Activated naive CD4-positive, alpha-beta T cell treated with anti-CD3 and anti-CD28 coated beads, Interleukin-2, amount 10 ng/mL, durations not matched to agents 7 days and 5 days (primary cell): ENCODE measurements at regions not wholly inside any gene's neighbourhood (a gene's known extent, or its start where the extent isn't known, plus 50 kb on each side); places are given as distances from the start of the nearest gene placed in this dataset.

Experiments used
- CTCF ChIA-PET: fragments of 350-600 bp; sonication (Branson Sonifier 250); formaldehyde crosslinking; loops from one replicate; lab custom pipeline; 2021; ENCODE audit warnings: antibody characterized with exemption; lab: Charles Lee
- DNase-seq: peaks from one replicate; pipeline ENCODE4 v3.0.0-alpha.2; 2020
- H3K27ac Mint-ChIP-seq: one replicate; pipeline ENCODE4 v1.8.0; 2021; ENCODE audit warnings: mild to moderate bottlenecking, moderate library complexity, mixed read lengths
- H3K27me3 Mint-ChIP-seq: one replicate; pipeline ENCODE4 v1.8.0; 2021; ENCODE audit warnings: mild to moderate bottlenecking, mixed read lengths
- H3K36me3 Mint-ChIP-seq: one replicate; pipeline ENCODE4 v1.8.0; 2021; ENCODE audit warnings: mixed read lengths
- H3K4me1 Mint-ChIP-seq: one replicate; pipeline ENCODE4 v1.8.0; 2021; ENCODE audit warnings: mixed read lengths
- H3K4me3 Mint-ChIP-seq: one replicate; pipeline ENCODE4 v1.8.0; 2021; ENCODE audit warnings: mild to moderate bottlenecking, moderate library complexity, mixed read lengths
- H3K9me3 Mint-ChIP-seq: one replicate; pipeline ENCODE4 v1.8.0; 2021; ENCODE audit warnings: mixed read lengths

GRCh38 chr13:74669149-74669548, 534.9 kb upstream of the KLF12 start:
- no peak for DNase-seq
- Mint-ChIP-seq H3K9me3 (no peaks in the 10 kb centered on the region), H3K27me3 (no peaks in the 10 kb centered on the region), H3K36me3 (no peaks in the 10 kb centered on the region), H3K27ac (no peak overlapping the region), H3K4me3 (no peak overlapping the region), H3K4me1 (no peaks in the 10 kb centered on the region)
- CTCF ChIA-PET: no interaction called here

- H3K27ac Mint-ChIP-seq: no peak overlapping the region
- H3K4me3 Mint-ChIP-seq: no peak overlapping the region
These were observed 533.5 kb upstream of the KLF12 start for GRCh38 chr13:74667656-74668203.

GRCh38 chr13:74662905-74663304, 528.7 kb upstream of the KLF12 start:
- CTCF ChIA-PET: no interaction called here
- Mint-ChIP-seq H3K36me3 (no peaks in the 10 kb centered on the region), H3K27me3 (no peaks in the 10 kb centered on the region), H3K27ac (no peak overlapping the region), H3K4me3 (no peak overlapping the region), H3K9me3 (no peaks in the 10 kb centered on the region), H3K4me1 (no peaks in the 10 kb centered on the region)
- no peak for DNase-seq

More at GRCh38 chr13:74667656-74668203, 533.5 kb upstream of the KLF12 start:
- no peaks in the 10 kb centered on the region for H3K9me3 Mint-ChIP-seq
- no peaks in the 10 kb centered on the region for H3K36me3 Mint-ChIP-seq
- no peak for DNase-seq
- H3K27me3 Mint-ChIP-seq: no peaks in the 10 kb centered on the region
- CTCF ChIA-PET: interaction anchor here (0.5 kb wide), 1 partner anchor 1056 kb away, joined by 3 read pairs; no protein-coding TSS in a partner anchor
- no peaks in the 10 kb centered on the region for H3K4me1 Mint-ChIP-seq

DNA sequence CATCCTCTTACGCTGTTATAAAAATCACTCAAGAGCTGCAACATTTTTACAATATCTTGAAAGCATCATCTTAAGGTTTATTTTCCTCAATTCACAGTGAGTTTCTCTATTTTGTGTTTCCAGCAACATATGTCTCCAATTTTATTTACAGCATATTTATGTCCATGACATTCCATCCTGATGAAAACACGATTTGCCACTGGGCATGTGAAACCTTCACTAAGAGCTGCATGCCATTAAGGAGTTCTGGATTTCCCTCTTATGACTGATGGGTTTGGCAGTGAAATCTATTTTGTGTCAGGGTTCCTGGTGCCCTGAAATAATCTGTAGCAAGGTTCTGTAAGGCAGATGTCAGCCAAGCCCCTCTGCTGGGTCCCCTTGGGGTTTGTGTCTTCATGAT, 527.6 kb upstream of the KLF12 start:
- DNase-seq: no peak
- no peaks in the 10 kb centered on the region for H3K9me3 Mint-ChIP-seq
- H3K4me3 Mint-ChIP-seq: no peak overlapping the region
- H3K27me3 Mint-ChIP-seq: no peaks in the 10 kb centered on the region
- H3K27ac Mint-ChIP-seq: no peak overlapping the region
- H3K36me3 Mint-ChIP-seq: no peaks in the 10 kb centered on the region
- H3K4me1 Mint-ChIP-seq: no peaks in the 10 kb centered on the region
- CTCF ChIA-PET: no interaction called here

- H3K4me3 Mint-ChIP-seq: no peak overlapping the region
- no peaks in the 10 kb centered on the region for H3K36me3 Mint-ChIP-seq
- H3K9me3 Mint-ChIP-seq: no peaks in the 10 kb centered on the region
These were observed 523.6 kb upstream of the KLF12 start for GRCh38 chr13:74657765-74658164.

DNA sequence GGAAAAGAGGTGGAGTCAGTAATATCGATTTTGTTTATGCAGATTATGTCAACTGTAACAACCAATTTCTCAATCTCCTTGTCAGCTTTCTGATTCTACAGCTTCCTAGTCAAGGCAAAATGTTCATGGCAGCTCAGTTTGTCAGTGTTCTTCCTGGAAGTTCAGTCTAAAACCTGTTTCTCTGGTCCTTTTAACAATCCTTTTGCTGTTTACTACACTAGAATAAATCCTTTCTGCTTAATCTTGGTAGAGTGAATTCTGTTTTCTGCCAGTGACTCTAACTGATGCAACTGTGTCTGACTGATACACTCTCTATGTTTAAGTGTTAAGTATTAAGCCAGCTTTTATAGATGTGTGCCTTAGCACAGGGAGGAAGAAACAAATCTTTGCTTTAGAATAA, 516.9 kb upstream of the KLF12 start:
- CTCF ChIA-PET: no interaction called here
- H3K9me3 Mint-ChIP-seq: no peaks in the 10 kb centered on the region
- no peak overlapping the region for H3K27ac Mint-ChIP-seq
- H3K27me3 Mint-ChIP-seq: no peaks in the 10 kb centered on the region
- H3K4me3 Mint-ChIP-seq: no peak overlapping the region
- no peak for DNase-seq
- no peaks in the 10 kb centered on the region for H3K36me3 Mint-ChIP-seq
- H3K4me1 Mint-ChIP-seq: no peaks in the 10 kb centered on the region

More at GRCh38 chr13:74657765-74658164, 523.6 kb upstream of the KLF12 start:
- DNase-seq: no peak
- CTCF ChIA-PET: no interaction called here
- Mint-ChIP-seq H3K4me1 (no peaks in the 10 kb centered on the region), H3K27ac (no peak overlapping the region), H3K27me3 (no peaks in the 10 kb centered on the region)

- no peaks in the 10 kb centered on the region for H3K4me1 Mint-ChIP-seq
- no peaks in the 10 kb centered on the region for H3K9me3 Mint-ChIP-seq
- no peak overlapping the region for H3K4me3 Mint-ChIP-seq
- no peaks in the 10 kb centered on the region for H3K27me3 Mint-ChIP-seq
- no peak for DNase-seq
- CTCF ChIA-PET: no interaction called here
- no peaks in the 10 kb centered on the region for H3K36me3 Mint-ChIP-seq
- no peak overlapping the region for H3K27ac Mint-ChIP-seq
These were observed 513.8 kb upstream of the KLF12 start for GRCh38 chr13:74647991-74648390.

GRCh38 chr13:74647211-74647610, 513.0 kb upstream of the KLF12 start:
- Mint-ChIP-seq H3K4me1 (no peaks in the 10 kb centered on the region), H3K36me3 (no peaks in the 10 kb centered on the region), H3K9me3 (no peaks in the 10 kb centered on the region), H3K27me3 (no peaks in the 10 kb centered on the region), H3K4me3 (no peak overlapping the region), H3K27ac (no peak overlapping the region)
- DNase-seq: no peak
- CTCF ChIA-PET: no interaction called here

- H3K9me3 Mint-ChIP-seq: no peaks in the 10 kb centered on the region
- DNase-seq: no peak
- no peaks in the 10 kb centered on the region for H3K36me3 Mint-ChIP-seq
- H3K4me3 Mint-ChIP-seq: no peak overlapping the region
- no peaks in the 10 kb centered on the region for H3K27me3 Mint-ChIP-seq
- H3K4me1 Mint-ChIP-seq: no peaks in the 10 kb centered on the region
- CTCF ChIA-PET: no interaction called here
- H3K27ac Mint-ChIP-seq: no peak overlapping the region
These were observed 511.9 kb upstream of the KLF12 start for GRCh38 chr13:74646091-74646490.

DNA sequence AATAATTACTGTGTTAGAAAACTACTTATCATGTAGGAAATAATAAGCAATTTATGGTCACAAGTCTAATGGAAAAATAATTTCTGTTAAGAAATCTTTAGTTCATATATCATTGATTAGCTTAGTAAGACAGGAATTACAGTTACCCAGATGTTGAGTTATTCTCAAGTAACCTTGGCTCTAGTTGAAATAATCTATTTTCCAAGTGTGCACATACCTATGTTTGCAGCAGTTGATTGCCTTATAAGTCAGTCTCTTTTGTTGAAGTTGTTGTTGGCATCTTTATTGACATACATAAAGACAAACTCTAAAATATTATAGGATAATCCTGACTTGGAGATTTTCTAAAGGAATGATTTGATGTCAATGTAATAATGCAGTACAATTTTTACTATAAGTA, 511.4 kb upstream of the KLF12 start:
- no peaks in the 10 kb centered on the region for H3K9me3 Mint-ChIP-seq
- no peaks in the 10 kb centered on the region for H3K27me3 Mint-ChIP-seq
- H3K27ac Mint-ChIP-seq: no peak overlapping the region
- no peaks in the 10 kb centered on the region for H3K36me3 Mint-ChIP-seq
- CTCF ChIA-PET: no interaction called here
- DNase-seq: no peak
- H3K4me3 Mint-ChIP-seq: no peak overlapping the region
- H3K4me1 Mint-ChIP-seq: no peaks in the 10 kb centered on the region

DNA sequence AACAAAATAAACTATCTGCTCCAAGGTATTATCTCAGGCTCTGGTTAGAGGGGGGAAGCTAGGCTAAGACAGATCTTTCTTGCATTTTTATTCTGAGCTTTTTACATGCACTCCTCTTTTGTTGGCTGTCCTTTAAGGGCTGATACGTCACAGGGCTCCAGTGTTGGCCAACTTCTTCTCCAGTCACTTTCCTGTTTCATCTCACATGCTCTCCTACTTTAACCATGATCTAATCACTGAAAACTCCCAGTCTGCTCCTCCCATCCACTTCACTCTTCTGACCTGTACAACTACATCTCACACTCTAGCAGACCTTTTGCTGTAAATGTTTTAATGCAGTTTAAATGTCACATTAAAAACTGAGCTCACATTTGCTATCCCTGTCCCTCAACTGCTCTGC, 510.0 kb upstream of the KLF12 start:
- Mint-ChIP-seq H3K27me3 (no peaks in the 10 kb centered on the region), H3K9me3 (no peaks in the 10 kb centered on the region), H3K36me3 (no peaks in the 10 kb centered on the region), H3K4me3 (no peak overlapping the region), H3K27ac (no peak overlapping the region), H3K4me1 (no peaks in the 10 kb centered on the region)
- DNase-seq: no peak
- CTCF ChIA-PET: no interaction called here

DNA sequence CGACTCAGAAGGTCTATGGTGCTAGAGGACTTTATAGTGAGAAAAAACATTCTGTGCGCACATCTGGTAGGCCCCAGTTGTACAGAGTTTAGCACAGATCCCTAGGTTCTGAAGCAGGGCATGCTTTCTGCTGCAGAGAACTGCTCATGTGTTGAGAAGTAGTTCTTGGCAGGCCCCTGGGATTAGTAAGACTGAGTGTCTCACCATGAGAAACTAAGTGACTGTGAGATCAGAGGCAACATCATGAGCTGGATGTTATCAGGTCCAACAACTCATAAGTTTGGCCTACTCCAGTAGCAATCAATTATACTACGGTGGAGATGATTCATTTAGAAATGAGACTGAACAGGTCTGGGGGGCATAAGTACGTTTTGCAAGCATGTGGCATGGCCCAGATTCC, 507.4 kb upstream of the KLF12 start:
- Mint-ChIP-seq H3K9me3 (no peaks in the 10 kb centered on the region), H3K36me3 (no peaks in the 10 kb centered on the region), H3K4me3 (no peak overlapping the region), H3K4me1 (no peaks in the 10 kb centered on the region), H3K27me3 (no peaks in the 10 kb centered on the region), H3K27ac (no peak overlapping the region)
- DNase-seq: no peak
- CTCF ChIA-PET: no interaction called here

GRCh38 chr13:74633734-74634133, 499.5 kb upstream of the KLF12 start:
- CTCF ChIA-PET: no interaction called here
- Mint-ChIP-seq H3K9me3 (no peaks in the 10 kb centered on the region), H3K27me3 (no peaks in the 10 kb centered on the region), H3K4me3 (no peak overlapping the region), H3K36me3 (no peaks in the 10 kb centered on the region), H3K27ac (no peak overlapping the region), H3K4me1 (no peaks in the 10 kb centered on the region)
- DNase-seq: no peak

- Mint-ChIP-seq H3K4me1 (no peaks in the 10 kb centered on the region), H3K36me3 (no peaks in the 10 kb centered on the region), H3K4me3 (no peak overlapping the region), H3K9me3 (no peaks in the 10 kb centered on the region), H3K27ac (no peak overlapping the region), H3K27me3 (no peaks in the 10 kb centered on the region)
- CTCF ChIA-PET: no interaction called here
- no peak for DNase-seq
These were observed 495.8 kb upstream of the KLF12 start for GRCh38 chr13:74629985-74630384.

GRCh38 chr13:74625541-74625940, 491.3 kb upstream of the KLF12 start:
- CTCF ChIA-PET: no interaction called here
- no peaks in the 10 kb centered on the region for H3K9me3 Mint-ChIP-seq

DNA sequence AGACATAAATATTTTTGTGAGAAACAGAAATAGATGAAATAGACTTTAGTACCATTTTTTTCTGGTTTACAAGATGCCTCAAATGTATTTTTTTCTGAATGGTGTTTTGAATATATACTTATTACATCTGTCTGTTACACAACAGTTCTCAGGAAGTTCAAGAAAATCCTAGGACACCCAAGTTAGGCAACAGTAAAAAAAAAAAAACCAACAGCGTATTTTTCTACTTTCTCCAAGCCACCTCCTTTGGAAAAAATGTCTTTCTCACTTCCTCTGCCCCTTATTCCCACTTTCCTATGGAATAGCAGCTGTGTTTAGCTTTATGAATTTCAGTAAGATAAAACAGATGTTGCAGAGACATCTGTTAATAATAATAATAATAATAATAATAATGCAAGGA, 489.6 kb upstream of the KLF12 start:
- Mint-ChIP-seq H3K27me3 (no peaks in the 10 kb centered on the region), H3K4me1 (no peaks in the 10 kb centered on the region), H3K9me3 (no peaks in the 10 kb centered on the region), H3K27ac (no peak overlapping the region), H3K4me3 (no peak overlapping the region), H3K36me3 (no peaks in the 10 kb centered on the region)
- DNase-seq: no peak
- CTCF ChIA-PET: no interaction called here

More at GRCh38 chr13:74625541-74625940, 491.3 kb upstream of the KLF12 start:
- DNase-seq: no peak
- Mint-ChIP-seq H3K27me3 (no peaks in the 10 kb centered on the region), H3K36me3 (no peaks in the 10 kb centered on the region), H3K27ac (no peak overlapping the region), H3K4me3 (no peak overlapping the region), H3K4me1 (no peaks in the 10 kb centered on the region)
